KMS-11 (cell line): ENCODE measurements at regions not wholly inside any gene's neighbourhood (a gene's known extent, or its start where the extent isn't known, plus 50 kb on each side); places are given as distances from the start of the nearest gene placed in this dataset.
"Not testable (repeated sequence)": the region's sequence is repeated elsewhere in the genome, so short reads cannot be mapped to it uniquely, and the experiment has no call there.

Experiments
- H2AFZ ChIP-seq: fragments of 200-600 bp; sonication (generic); 2 replicates; pipeline ENCODE4 v1.6.1; 2016; ENCODE audit warnings: antibody characterized with exemption, mixed run types, low read depth
- H3K27ac ChIP-seq: fragments of 200-600 bp; sonication (generic); 2 replicates; pipeline ENCODE4 v1.6.1; 2016; ENCODE audit warnings: mild to moderate bottlenecking, mixed run types
- H3K27me3 ChIP-seq: fragments of 200-600 bp; sonication (generic); 2 replicates; pipeline ENCODE4 v1.6.1; 2017; ENCODE audit warnings: mild to moderate bottlenecking, low read depth, mixed run types, moderate library complexity; ENCODE audit not compliant: insufficient read depth
- H3K36me3 ChIP-seq: fragments of 200-600 bp; sonication (generic); 2 replicates; pipeline ENCODE4 v1.6.1; 2017; ENCODE audit warnings: mild to moderate bottlenecking, mixed run types; ENCODE audit not compliant: insufficient read depth
- H3K4me1 ChIP-seq: fragments of 200-600 bp; sonication (generic); 2 replicates; pipeline ENCODE4 v1.6.1; 2016; ENCODE audit warnings: mild to moderate bottlenecking, low read depth, mixed run types; ENCODE audit not compliant: poor library complexity, severe bottlenecking
- H3K4me2 ChIP-seq: fragments of 200-600 bp; sonication (generic); 2 replicates; pipeline ENCODE4 v1.7.0; 2016; ENCODE audit warnings: mild to moderate bottlenecking, mixed run types
- H3K4me3 ChIP-seq: fragments of 200-600 bp; sonication (generic); IDR thresholded peaks from 2 replicates; pipeline ENCODE4 v1.6.1; 2017; ENCODE audit warnings: low read depth, low read length, mixed read lengths; ENCODE audit not compliant: insufficient read depth
- H3K79me2 ChIP-seq: fragments of 200-600 bp; sonication (generic); 2 replicates; pipeline ENCODE4 v1.6.1; 2016; ENCODE audit warnings: low read depth, mixed run types; ENCODE audit not compliant: insufficient read depth
- H3K9ac ChIP-seq: fragments of 200-600 bp; sonication (generic); 2 replicates; pipeline ENCODE4 v1.6.1; 2016; ENCODE audit warnings: mild to moderate bottlenecking, mixed run types
- H4K20me1 ChIP-seq: fragments of 200-600 bp; sonication (generic); 2 replicates; pipeline ENCODE4 v1.6.1; 2016; ENCODE audit warnings: mild to moderate bottlenecking, mixed run types; ENCODE audit not compliant: insufficient read depth
- TF ChIP-seq, protein P1 (sequence below): fragments of 200-600 bp; sonication (generic); conservative IDR thresholded peaks from 2 replicates; pipeline ENCODE4 v1.6.1; 2017; ENCODE audit warnings: low read depth, mild to moderate bottlenecking, antibody characterized with exemption, low read length, moderate library complexity, mixed read lengths

DNA sequence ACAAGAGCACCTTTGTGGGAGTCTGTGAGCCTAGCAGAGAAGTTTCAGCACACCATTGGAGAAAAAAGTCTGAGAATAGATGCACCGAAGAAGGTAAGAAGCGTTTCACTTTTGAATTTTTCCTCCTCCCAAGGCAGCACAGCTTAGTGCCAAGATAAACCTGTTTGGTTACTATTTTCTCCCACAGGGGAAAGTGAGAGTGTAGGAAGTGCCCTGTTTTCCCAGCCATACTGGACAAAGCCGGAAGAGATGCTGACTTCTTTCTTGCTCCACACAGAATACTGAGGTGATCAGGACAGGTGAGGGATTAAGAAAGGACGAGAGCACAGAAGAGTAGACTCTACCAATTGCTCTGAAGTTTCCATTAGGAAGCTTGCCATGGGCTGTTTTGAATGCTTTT, 1011.0 kb upstream of the MIR17HG start:
- Histone ChIP-seq H3K4me1 (no peaks in the 10 kb centered on the region), H3K9ac (no peak overlapping the region), H2AFZ (no peak overlapping the region), H3K36me3 (no peaks in the 10 kb centered on the region), H3K79me2 (no peaks in the 10 kb centered on the region), H3K4me3 (no peak overlapping the region), H3K27ac (no peak overlapping the region), H3K4me2 (no peak overlapping the region), H4K20me1 (no peaks in the 10 kb centered on the region), H3K27me3 (no peaks in the 10 kb centered on the region)
- TF ChIP-seq, protein P1, sequence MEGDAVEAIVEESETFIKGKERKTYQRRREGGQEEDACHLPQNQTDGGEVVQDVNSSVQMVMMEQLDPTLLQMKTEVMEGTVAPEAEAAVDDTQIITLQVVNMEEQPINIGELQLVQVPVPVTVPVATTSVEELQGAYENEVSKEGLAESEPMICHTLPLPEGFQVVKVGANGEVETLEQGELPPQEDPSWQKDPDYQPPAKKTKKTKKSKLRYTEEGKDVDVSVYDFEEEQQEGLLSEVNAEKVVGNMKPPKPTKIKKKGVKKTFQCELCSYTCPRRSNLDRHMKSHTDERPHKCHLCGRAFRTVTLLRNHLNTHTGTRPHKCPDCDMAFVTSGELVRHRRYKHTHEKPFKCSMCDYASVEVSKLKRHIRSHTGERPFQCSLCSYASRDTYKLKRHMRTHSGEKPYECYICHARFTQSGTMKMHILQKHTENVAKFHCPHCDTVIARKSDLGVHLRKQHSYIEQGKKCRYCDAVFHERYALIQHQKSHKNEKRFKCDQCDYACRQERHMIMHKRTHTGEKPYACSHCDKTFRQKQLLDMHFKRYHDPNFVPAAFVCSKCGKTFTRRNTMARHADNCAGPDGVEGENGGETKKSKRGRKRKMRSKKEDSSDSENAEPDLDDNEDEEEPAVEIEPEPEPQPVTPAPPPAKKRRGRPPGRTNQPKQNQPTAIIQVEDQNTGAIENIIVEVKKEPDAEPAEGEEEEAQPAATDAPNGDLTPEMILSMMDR: no peak

DNA sequence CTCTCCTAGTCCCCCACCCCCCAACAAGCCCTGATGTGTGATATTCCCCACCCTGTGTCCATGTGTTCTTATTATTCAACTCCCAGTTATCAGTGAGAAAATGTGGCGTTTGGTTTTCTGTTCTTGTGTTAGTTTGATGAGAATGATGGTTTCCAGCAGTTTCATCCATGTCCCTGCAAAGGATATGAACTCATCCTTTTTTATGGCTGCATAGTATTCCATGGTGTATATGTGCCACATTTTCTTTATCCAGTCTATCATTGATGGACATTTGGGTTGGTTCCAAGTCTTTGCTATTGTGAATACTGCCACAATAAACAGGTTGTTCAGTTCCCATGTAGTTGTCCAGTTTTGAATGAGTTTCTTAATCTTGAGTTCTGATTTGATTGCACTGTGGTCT, 1006.1 kb upstream of the MIR17HG start:
- not testable (repeated sequence) for H3K27me3 ChIP-seq, H3K36me3 ChIP-seq, H4K20me1 ChIP-seq, H2AFZ ChIP-seq, H3K4me3 ChIP-seq, H3K27ac ChIP-seq, H3K9ac ChIP-seq, H3K4me2 ChIP-seq, H3K4me1 ChIP-seq, H3K79me2 ChIP-seq

DNA sequence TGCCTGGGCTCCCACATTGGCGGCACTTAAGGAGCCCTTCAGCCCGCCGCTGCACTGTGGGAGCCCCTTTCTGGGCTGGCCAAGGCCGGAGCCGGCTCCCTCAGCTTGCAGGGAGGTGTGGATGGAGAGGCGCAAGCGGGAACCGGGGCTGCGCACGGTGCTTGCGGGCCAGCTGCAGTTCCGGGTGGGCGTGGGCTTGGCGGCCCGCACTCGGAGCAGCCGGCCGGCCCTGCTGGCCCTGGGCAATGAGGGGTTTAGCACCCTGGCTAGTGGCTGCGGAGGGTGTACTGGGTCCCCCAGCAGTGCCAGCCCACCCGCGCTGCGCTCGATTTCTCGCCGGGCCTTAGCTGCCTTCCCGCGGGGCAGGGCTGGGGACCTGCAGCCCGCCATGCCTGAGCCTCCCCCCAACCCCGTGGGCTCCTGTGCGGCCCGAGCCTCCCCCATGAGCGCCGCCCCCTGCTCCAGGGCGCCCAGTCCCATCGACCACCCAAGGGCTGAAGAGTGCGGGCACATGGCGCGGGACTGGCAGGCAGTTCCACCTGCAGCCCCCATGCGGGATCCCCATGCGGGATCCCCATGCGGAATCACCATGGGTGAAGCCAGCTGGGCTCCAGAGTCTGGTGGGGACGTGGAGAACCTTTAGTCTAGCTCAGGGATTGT, 998.9 kb upstream of the MIR17HG start:
- H3K27ac ChIP-seq, H3K9ac ChIP-seq, H4K20me1 ChIP-seq, H3K79me2 ChIP-seq, H3K27me3 ChIP-seq, H3K36me3 ChIP-seq, H3K4me3 ChIP-seq, H3K4me2 ChIP-seq, H2AFZ ChIP-seq, H3K4me1 ChIP-seq: not testable (repeated sequence)

DNA sequence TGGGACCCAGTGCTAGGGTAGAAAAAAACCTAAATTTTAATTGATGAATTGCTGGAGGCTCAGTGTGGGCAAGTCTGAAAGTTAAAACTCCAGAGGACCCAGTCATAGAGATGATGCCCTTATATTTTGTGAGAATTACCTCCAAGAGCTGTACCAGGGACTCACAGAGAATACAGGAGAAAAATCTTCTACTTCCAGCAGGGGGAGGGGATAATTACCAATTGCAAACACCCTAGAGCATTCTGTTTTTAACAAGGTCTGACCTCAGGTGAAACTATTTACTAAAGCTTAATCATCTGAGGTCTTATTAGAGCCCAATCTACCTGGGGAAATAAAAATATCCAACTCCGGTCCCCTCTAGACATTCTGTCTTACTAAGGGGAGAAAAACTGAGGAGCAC, 994.7 kb upstream of the MIR17HG start:
- Histone ChIP-seq H3K27ac (no peak overlapping the region), H2AFZ (no peak overlapping the region), H3K36me3 (no peaks in the 10 kb centered on the region), H3K9ac (no peak overlapping the region), H3K4me3 (no peak overlapping the region), H3K4me1 (no peaks in the 10 kb centered on the region), H4K20me1 (no peaks in the 10 kb centered on the region), H3K27me3 (no peaks in the 10 kb centered on the region), H3K4me2 (no peak overlapping the region), H3K79me2 (no peaks in the 10 kb centered on the region)
- TF ChIP-seq, protein P1: no peak

DNA sequence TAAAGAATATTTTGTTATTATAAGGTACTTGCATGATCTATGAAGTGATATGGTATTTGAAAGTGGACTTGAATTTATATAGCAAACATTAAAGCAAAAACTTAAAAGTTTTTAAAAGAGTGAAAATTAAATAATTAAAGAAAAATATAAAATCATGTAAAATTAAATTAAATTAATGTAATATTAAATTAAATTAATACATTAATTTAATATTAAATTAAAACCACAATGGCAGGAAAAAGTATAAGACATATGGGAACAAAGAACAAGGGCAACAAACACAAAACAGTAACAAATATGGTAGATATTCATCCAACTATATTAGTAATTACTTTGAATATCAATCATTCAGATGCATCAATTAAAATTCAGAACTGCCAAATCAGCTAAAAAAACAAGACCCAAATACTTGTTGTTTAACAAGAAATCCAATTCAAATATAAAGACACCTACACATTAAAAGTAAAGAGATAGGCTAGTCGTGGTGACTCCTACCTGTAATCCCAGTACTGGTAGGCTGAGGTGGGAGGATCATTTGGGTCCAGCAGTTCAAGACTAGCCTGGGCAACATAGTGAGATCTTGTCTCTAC, 992.2 kb upstream of the MIR17HG start:
- H2AFZ ChIP-seq: no peak overlapping the region
- H4K20me1 ChIP-seq: no peaks in the 10 kb centered on the region
- H3K36me3 ChIP-seq: no peaks in the 10 kb centered on the region
- no peak overlapping the region for H3K27ac ChIP-seq
- H3K9ac ChIP-seq: no peak overlapping the region
- TF ChIP-seq, protein P1: no peak
- no peak overlapping the region for H3K4me3 ChIP-seq
- H3K4me2 ChIP-seq: no peak overlapping the region
- no peaks in the 10 kb centered on the region for H3K27me3 ChIP-seq
- H3K79me2 ChIP-seq: no peaks in the 10 kb centered on the region
- H3K4me1 ChIP-seq: no peaks in the 10 kb centered on the region
